ENCODE measurements at regions not wholly inside any gene's neighbourhood (a gene's known extent, or its start where the extent isn't known, plus 50 kb on each side); places are given as distances from the start of the nearest gene placed in this dataset.

DNA sequence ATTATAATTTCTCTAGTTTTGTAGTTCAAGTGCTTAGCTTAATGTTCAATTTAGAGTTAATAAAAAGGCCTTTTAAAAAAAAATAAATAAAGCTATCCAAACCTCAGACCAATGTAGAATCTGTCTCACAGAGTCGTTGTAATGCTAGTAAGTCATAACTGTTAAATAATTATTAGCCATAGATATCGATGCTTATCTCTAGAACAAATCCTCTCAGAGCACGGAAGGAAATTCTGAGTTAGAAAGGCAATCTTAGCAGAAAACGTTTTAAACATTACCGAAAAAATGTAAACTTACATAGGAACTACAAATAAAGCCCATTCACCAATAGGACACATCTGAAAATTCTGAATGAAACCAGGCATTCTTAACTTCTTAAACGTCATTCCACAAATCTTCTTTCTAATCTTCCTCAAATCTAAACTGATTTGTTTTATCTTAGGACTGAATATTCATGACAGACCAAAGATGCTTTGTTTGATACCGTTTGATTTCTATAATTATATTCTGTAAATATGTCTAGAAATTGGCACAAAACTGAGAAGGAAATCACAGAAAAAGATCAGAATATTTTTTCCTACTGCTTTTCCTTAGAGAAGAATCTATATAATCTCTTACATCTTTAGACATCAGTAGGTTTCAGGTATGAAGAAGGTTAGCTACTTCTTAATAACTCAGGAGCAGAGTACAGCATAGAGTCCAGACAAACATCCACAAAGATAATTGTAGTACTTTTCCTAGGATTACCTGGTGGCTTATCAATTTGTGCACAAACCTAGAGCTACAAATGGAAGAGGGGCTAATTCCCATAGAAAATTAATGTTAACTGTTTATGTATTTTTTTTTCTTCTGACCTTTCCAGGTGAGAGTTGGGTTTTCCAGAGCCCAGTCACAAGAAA, 140.7 kb downstream of the BTC start:
- no peak for DNase-seq

DNA sequence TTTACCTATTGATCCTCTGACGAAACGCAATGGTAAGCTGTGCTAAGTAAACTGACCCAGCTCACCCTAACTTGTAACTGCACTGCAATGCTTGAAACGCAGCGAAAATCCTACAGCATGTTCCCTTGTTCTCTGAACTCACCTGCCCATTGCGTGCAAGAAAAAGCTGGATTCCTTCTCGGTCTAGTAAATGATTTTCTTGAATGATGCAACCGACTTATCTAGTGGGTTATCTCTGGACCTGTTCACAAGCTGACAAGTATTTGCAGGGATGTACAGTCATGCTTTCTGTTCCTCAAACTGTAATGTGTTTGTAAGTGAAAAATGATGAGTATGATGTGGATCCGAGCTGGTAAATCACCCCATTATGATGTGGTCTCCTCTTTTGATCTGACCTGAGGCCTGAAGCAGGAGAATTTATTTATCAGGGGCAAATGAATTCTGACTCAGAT, 140.1 kb downstream of the BTC start:
- DNase-seq: no peak

DNA sequence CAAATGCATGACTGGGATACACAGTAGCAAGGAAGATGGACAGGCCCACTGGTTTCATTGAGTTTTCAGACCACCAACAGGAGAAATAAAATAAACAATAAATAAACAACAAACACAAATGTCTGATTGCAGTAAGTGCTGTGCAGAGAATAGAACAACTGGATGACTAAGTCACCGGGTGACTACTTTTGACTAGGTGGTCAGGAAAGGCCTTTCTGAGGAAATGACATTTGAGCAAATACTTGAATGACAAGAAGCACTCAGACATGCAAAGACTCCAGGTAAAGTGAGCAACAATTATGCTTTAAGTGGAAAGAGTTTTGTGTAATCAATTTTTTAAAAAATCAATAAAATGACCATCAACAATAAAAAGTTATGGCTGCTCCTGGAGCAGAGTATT, 137.7 kb downstream of the BTC start:
- no peak for DNase-seq

DNA sequence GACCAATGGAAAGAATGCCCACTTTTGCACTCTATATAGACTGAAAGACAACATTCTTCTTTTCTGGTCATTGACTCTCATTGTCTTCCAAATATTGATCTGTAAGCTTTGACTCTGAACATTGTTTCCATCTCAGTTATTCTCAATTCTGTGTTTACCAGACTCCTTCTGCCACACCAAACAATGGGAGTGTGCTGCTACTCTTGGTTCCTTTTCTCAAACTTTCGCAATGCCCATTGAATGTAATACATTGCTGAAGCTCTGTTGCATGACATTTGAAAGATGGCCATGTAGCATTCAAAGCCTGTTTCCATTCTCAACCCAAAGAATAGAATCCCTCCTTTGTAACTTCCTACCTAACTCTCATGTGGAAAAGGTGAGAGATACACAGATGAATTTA, 136.2 kb downstream of the BTC start:
- no peak for DNase-seq

GRCh38 chr4:74659576-74660411, 134.5 kb downstream of the BTC start:
- no peak for DNase-seq

DNA sequence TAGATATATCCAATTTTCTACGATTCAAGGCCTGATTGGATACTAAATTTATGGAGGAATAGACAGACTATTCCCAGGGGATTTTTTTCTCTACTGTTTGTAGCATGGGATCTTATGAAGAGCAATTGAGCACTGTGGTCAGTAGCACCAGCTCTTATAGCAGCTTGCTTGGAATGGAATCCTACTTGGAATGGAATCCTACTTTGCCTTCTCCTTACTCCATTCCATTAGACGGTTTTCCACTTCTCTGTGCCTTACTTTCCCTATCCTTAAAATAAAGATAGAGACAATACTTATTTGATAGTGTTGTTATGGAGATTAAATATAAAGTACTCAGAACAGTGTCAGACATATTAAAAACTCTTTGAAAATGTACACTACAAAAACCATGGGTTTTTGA, 133.5 kb downstream of the BTC start:
- DNase-seq: no peak

DNA sequence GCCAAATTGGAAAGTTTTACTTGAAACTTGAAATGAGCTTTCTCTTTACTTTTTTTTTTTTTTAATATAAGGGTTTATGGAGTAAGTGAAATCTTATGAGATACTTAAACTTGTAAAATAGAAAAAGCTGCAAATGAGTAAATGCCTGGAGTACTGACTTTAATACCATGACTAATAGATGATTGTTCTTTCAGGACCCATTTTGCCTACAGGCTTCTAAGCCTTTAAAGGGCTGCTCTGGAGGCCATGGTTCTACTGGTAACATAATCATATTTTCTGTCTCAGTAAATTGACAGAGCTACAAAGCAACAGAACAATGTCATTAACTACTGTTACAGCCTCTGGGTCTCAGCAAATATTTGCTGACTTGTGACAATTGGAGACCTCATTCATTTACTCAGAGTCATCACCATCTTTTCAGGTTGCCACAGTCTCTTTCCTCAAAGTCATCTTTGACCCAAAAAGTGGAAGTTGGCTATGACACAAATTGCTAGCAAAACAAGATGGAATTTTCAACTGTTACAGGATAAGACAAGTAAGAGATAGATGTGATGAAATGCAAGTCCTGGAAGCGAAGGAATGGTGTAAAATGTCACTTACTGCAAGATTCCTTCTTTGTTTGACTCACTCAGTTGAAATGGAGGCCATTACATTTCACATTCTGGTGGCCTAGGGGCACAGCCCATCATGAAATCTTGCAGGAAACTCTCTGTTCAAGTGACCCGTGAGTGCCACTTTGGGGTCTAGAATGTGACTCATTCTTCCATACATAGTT, 132.7 kb downstream of the BTC start:
- DNase-seq: no peak

DNA sequence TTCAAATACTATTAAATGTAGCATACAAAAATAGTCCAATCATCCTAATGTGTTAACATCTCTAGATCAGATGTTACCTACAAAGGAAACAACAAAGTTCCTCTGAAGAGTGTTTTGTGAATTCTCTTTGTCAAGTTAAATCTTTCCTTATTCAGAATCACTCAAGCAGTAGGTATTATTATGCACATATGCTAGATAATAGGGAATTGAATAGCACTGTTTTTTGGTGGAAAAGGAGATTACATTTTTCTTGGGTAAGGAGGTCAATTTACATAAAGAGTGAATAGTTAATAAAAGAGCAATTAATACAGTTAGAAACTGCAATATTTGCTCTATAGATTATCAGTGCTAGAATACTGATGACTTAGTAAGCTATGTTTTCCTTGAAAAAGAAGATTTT, 130.7 kb downstream of the BTC start:
- DNase-seq: no peak

DNA sequence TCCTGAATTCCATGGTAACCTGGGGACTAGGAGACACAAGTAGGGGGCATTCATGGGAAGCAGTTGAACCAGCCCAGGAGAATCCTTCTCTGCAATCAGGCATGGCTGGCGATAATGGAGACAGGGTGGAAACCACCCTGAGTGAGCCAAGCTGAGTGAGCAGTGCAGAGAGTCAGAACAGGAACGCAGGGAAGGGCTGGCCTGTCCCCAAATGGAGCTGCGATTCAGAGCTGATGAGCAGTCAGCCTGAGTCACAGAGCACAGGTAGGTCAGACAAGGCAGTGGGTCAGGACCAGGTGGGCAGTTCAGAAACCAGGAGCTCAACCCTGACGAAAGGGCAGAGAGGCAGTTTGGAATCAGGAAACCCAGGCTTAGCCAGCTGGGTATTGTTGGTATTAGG, 129.0 kb downstream of the BTC start:
- DNase-seq: no peak

DNA sequence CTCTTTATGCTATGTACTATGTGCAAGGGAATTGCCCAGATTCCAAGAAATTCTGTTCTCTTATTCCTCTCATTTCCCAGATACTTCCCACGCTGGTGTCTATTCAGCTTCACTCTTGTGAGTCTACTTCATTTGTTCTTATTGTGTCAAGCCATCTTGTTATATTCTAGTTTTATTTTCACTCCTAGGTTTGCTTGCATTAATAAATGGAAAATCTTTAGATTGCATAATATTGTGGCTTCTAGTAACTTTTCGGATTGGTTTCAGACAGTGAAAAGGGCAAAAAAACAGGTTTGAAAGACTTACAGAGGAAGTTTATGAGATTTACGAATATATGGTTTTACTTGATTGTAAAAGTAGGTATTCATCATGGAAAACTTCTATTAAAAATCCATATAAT, 128.4 kb downstream of the BTC start:
- no peak for DNase-seq

- DNase-seq: no peak
Measured at GRCh38 chr4:74667438-74667837, 126.9 kb downstream of the BTC start.

DNA sequence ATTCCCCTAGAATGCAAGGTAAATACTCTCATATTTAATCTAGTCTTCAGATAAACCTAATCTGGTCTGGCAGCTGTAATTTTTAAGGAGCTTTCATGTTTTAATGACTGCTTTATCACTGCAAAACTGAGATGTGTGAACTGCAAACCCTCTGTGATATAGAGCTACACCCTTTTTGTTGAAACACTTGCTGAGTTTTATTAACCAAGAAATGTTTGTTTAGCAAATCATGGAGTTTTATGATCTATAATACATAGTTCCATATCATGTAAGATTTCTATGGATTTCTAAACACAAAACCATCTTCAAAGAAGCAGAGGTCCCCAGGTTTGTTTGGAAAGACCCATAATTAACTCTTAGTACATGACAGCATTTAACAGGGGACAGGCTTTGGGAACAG, 126.4 kb downstream of the BTC start:
- DNase-seq: no peak

DNA sequence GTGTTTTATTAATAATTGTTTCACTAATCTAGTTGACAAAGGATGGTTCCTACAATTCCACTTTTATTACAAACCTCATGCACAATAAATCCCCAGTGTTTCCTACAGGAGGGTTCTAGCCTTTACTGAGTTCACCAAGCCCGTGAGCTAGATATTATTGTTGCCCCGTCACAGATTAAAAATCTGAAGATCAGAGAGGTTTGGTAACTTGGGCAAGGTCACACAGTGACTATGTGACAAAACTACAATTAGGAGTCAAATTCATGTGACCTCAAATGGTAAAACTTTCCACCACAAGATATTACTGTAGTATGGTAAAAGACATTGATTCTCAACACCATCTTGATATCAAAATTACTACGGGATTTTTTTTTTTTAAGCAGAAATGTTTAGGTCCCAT, 124.6 kb downstream of the BTC start:
- no peak for DNase-seq

DNA sequence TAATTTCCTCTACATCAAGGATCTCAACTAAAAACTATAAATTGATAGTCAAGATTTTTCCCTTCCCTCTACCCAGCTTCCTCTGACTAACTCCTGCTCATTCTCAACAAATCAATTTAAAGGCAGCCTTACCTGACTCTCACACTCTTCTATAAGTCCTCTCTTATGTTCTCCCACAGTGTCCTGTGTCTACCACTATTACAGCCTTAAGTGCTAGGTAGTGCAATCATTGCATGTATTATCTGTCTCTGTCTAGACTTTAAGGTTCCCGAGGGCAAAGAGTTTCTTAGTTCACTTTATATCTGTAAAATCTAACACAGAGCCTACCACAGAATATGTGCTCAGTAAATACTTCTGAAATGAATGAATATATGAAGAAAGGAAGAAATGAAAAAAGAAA, 123.7 kb downstream of the BTC start:
- no peak for DNase-seq

GRCh38 chr4:74671080-74671698, 123.1 kb downstream of the BTC start:
- peak; percentile 3 for DNase-seq

DNA sequence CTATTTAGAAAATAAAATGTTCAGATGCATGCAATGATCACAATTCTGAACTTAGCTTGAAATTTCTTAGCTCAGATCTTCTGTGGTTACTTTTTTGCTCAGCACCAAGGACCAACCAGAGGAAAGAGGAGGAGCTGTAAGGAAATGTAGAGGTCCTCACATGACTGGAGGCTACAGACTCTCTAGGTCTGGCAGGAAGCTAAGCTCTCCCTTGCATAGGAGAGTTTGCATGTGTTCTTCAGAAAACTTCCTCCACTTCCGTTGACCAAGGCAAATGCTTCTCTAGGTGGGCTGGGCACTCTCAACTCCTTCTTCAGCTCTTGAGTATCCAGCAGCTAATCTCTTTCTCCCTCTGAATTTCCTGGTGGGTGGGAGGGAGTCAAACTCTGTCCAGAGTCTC, 119.6 kb downstream of the BTC start:
- no peak for DNase-seq

DNA sequence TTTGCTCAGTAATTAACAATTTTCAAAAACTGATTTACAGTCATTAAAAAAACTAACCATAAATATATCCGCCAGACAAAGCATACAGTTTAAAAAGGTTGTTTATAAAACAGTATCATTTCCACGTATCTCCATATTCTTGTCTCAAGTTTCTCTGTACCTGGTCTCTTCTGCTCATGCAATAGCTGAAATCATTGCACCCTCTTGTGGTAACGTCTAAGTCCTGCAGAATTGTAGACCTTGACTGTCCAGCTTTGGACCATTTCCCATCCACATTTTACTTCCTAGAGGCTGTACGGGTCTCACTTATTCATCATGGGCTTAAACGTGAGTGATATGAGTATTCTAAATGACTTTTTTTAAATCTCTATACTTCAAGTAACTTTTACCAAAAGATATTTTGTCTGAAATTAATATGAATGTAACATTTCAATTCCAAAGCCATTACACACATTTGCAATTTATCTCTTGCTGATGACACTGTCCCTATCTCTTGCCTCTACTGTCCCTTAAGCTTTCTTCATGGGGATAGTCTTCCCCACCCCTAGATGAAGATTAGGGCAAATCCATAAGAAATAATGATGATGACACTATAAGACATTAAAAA, 118.5 kb downstream of the BTC start:
- peak; percentile 21 for DNase-seq

- DNase-seq: no peak
Measured at GRCh38 chr4:74682567-74683359, 111.6 kb downstream of the BTC start.

DNA sequence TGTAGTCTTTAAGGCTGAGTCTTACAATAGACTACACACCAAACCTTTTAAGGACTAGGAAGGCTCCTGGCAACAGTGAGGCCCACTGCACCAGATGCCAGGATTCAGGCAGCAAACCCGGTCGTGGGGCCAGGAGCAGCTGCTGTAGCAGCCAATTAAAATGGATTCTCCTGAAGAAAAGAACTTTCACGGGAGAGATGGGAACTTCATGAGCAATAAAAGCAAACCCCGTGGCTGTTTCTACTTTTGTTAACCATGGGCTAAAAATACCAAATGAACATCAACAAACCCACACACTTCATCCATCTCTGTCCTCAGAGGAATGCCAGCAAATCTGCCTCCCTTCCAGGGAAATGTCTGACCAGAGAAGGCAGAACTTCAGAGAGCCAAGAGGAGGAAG, 101.4 kb downstream of the BTC start:
- no peak for DNase-seq

All from NCI-H774 (cell line).